ENCODE measurements at regions not wholly inside any gene's neighbourhood (a gene's known extent, or its start where the extent isn't known, plus 50 kb on each side); places are given as distances from the start of the nearest gene placed in this dataset.
"Not testable (repeated sequence)": the region's sequence is repeated elsewhere in the genome, so short reads cannot be mapped to it uniquely, and the experiment has no call there.

DNA sequence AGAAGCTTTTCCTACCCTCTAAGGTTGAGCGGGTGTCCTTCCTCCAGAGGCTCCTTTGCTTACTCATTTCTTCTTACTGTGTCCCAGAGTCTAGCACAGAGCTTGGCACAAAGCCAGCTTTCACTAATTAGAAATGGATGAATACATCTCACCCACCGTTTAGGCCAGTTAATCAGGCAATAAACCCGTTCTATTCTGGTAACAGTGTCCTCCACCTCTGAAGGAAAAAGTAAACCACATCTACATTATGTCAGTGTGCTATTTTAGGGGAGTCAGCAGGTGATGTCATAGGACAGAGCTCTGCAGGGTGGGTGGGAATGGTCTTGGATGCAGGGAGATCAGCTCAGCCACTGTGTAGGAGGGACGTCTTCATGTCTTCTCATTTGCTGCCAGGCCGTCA, 109.2 kb downstream of the OSTF1 start:
- H3K9me3 ChIP-seq (ENCODE audit: control insufficient read depth, low read length): no peaks in the 10 kb centered on the region
- H3K4me1 ChIP-seq (ENCODE audit: control insufficient read depth, insufficient read depth, low read length, poor library complexity, severe bottlenecking): no peaks in the 10 kb centered on the region
- H3K27ac ChIP-seq (ENCODE audit: insufficient read depth, low read length, poor library complexity, severe bottlenecking): no peak overlapping the region
- DNase-seq: no peak
- H3K27me3 ChIP-seq (replicated peaks; ENCODE audit: control insufficient read depth, insufficient read depth, low read length, poor library complexity, severe bottlenecking): no peaks in the 10 kb centered on the region
- H3K36me3 ChIP-seq (ENCODE audit: control insufficient read depth, insufficient read depth, low read length): no peaks in the 10 kb centered on the region
- no peak overlapping the region for H3K4me3 ChIP-seq (ENCODE audit: insufficient read depth, low read depth, low read length, poor library complexity, severe bottlenecking)

DNA sequence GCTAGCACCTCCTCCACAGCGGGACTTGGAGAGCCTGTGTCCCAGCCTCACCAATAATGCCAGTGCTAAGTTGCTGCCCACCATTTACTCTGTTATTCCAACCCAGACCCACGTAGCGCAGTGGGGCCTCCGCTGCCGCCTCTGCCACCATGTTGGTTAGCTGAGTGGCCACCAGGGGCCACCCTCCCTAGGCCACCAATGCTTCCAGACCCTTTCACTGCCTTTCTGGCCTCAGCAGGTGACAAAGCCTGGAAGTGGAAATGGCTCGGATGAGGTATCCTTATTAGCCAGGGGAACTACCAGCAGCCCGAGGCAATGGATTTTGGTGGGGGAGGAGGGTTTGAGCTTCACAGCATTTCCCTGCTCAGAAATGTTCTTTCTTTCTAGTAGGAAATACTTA, 110.1 kb downstream of the OSTF1 start:
- Histone ChIP-seq H3K9me3 (ENCODE audit: control insufficient read depth, low read length) (no peaks in the 10 kb centered on the region), H3K27ac (ENCODE audit: insufficient read depth, low read length, poor library complexity, severe bottlenecking) (no peak overlapping the region), H3K4me3 (ENCODE audit: insufficient read depth, low read depth, low read length, poor library complexity, severe bottlenecking) (no peak overlapping the region), H3K36me3 (ENCODE audit: control insufficient read depth, insufficient read depth, low read length) (no peaks in the 10 kb centered on the region), H3K4me1 (ENCODE audit: control insufficient read depth, insufficient read depth, low read length, poor library complexity, severe bottlenecking) (no peaks in the 10 kb centered on the region), H3K27me3 (replicated peaks; ENCODE audit: control insufficient read depth, insufficient read depth, low read length, poor library complexity, severe bottlenecking) (no peaks in the 10 kb centered on the region)
- no peak for DNase-seq

DNA sequence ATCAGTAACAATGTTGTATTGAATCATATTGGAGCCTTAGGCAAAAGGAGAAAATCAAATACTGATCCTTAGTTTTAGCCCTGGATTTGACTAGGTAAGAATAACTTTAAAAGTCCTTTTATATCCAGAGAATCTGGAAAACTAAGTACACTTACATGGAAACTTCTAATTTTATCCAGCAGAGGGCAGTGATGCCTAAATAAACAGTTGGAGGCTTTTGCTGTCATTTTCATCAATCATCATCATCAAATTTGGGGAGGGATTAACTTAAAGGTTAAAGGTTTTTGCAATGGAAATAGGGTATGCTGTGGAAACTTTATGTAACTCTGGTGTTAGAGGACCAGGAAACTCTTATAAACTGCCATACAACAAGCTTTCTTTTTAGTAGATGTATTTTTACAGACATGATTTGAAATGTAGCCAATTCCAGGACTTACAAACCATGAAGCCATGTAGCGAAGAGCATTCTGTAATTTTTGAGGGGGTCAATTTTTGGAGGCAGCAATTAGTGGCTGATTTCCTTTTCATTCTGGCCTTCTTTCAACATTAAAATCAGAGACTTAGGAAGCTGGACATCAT, 112.7 kb downstream of the OSTF1 start:
- no peaks in the 10 kb centered on the region for H3K4me1 ChIP-seq (ENCODE audit: control insufficient read depth, insufficient read depth, low read length, poor library complexity, severe bottlenecking)
- H3K27ac ChIP-seq (ENCODE audit: insufficient read depth, low read length, poor library complexity, severe bottlenecking): no peak overlapping the region
- no peaks in the 10 kb centered on the region for H3K9me3 ChIP-seq (ENCODE audit: control insufficient read depth, low read length)
- H3K36me3 ChIP-seq (ENCODE audit: control insufficient read depth, insufficient read depth, low read length): no peaks in the 10 kb centered on the region
- H3K27me3 ChIP-seq (replicated peaks; ENCODE audit: control insufficient read depth, insufficient read depth, low read length, poor library complexity, severe bottlenecking): no peaks in the 10 kb centered on the region
- no peak for DNase-seq
- no peak overlapping the region for H3K4me3 ChIP-seq (ENCODE audit: insufficient read depth, low read depth, low read length, poor library complexity, severe bottlenecking)

DNA sequence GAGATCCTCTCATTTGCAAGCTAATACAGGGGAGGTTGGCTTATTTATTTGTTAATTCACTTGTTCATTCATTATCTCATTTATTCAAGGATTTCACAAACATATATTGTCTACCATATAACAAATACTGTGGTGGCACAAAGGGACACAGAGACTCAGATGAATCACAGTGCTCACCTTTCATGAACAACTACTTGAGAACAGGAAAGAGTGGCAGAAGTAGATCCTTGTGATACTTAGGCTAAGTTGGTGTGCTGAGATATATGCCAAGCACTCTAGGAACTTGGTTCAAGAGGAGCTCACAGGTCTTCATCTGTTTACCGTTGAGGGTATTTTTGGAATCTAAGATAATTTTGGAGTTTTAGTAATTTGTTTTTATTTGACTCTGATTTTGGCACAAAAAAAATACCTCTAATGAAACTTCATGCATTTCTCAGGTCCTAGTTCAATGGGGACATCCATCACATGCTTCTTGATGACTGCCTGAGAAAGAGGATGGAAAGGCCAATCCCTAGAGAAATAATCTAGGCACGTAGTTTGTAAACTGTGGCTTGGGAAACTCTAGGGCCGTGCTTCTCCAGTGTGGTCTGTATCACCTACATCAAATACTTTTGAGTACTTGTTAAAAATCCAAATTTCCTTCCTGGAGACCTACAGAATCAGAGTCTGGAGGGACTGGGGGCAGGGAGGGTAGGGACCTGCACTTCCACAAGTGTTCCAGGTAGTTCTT, 113.3 kb downstream of the OSTF1 start:
- Histone ChIP-seq H3K27me3 (replicated peaks; ENCODE audit: control insufficient read depth, insufficient read depth, low read length, poor library complexity, severe bottlenecking) (no peaks in the 10 kb centered on the region), H3K9me3 (ENCODE audit: control insufficient read depth, low read length) (no peaks in the 10 kb centered on the region), H3K4me3 (ENCODE audit: insufficient read depth, low read depth, low read length, poor library complexity, severe bottlenecking) (no peak overlapping the region), H3K27ac (ENCODE audit: insufficient read depth, low read length, poor library complexity, severe bottlenecking) (no peak overlapping the region), H3K4me1 (ENCODE audit: control insufficient read depth, insufficient read depth, low read length, poor library complexity, severe bottlenecking) (no peaks in the 10 kb centered on the region), H3K36me3 (ENCODE audit: control insufficient read depth, insufficient read depth, low read length) (no peaks in the 10 kb centered on the region)
- DNase-seq: no peak

DNA sequence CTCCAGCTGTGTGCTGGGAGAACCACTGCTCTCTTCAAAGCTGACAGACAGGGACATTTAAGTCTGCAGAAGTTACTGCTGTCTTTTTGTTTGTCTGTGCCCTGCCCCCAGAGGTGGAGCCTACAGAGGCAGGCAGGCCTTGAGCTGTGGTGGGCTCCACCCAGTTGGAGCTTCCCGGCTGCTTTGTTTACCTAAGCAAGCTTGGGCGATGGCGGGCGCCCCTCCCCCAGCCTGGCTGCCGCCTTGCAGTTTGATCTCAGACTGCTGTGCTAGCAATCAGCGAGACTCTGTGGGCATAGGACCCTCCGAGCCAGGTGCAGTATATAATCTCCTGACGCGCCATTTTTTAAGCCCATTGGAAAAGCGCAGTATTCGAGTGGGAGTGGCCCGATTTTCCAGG, 119.7 kb downstream of the OSTF1 start:
- DNase-seq; H3K4me1 ChIP-seq (ENCODE audit: control insufficient read depth, insufficient read depth, low read length, poor library complexity, severe bottlenecking); H3K27me3 ChIP-seq (replicated peaks; ENCODE audit: control insufficient read depth, insufficient read depth, low read length, poor library complexity, severe bottlenecking); H3K36me3 ChIP-seq (ENCODE audit: control insufficient read depth, insufficient read depth, low read length); H3K4me3 ChIP-seq (ENCODE audit: insufficient read depth, low read depth, low read length, poor library complexity, severe bottlenecking); H3K27ac ChIP-seq (ENCODE audit: insufficient read depth, low read length, poor library complexity, severe bottlenecking); H3K9me3 ChIP-seq (ENCODE audit: control insufficient read depth, low read length): not testable (repeated sequence)

DNA sequence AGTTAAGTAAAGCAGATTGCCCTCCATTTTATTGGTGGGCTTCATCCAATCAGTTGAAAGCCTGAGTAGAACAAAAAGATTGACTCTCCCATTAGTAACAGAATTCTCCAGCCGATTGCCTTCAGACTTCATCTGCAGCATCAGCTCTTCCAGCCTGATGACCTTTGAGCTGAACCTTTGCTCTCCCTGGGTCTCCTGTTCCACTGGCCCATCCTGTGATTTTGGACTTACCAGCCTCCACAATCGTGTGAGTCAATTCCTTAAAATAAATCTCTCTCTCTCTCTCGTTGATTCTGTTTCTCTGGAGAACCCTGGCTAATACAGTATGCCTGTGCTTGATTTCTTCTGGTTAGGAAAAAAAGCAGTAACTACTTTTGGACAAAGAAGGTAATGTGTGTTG, 121.9 kb downstream of the OSTF1 start:
- H3K9me3 ChIP-seq (ENCODE audit: control insufficient read depth, low read length): no peaks in the 10 kb centered on the region
- H3K4me1 ChIP-seq (ENCODE audit: control insufficient read depth, insufficient read depth, low read length, poor library complexity, severe bottlenecking): no peaks in the 10 kb centered on the region
- no peak overlapping the region for H3K4me3 ChIP-seq (ENCODE audit: insufficient read depth, low read depth, low read length, poor library complexity, severe bottlenecking)
- no peaks in the 10 kb centered on the region for H3K36me3 ChIP-seq (ENCODE audit: control insufficient read depth, insufficient read depth, low read length)
- H3K27ac ChIP-seq (ENCODE audit: insufficient read depth, low read length, poor library complexity, severe bottlenecking): no peak overlapping the region
- DNase-seq: no peak
- no peaks in the 10 kb centered on the region for H3K27me3 ChIP-seq (replicated peaks; ENCODE audit: control insufficient read depth, insufficient read depth, low read length, poor library complexity, severe bottlenecking)

DNA sequence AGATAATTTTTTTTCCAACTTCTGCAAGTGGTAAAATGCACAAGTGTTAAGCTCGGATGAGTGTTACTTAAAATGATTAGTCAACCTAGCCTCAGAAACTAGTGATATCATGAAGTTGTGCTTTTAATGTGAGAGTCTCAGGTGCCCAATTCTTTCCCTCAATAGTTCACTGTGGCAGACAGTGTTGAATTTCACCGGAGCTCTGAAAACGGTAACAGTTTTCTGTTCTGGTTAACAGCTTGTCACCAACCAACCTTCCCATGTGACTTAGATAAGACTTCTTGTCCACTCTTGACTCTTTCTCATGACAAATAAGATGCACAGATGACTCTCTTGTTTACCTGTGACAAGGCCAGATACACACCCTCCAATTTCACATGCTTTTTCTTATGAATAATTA, 125.5 kb downstream of the OSTF1 start:
- H3K9me3 ChIP-seq (ENCODE audit: control insufficient read depth, low read length): no peaks in the 10 kb centered on the region
- no peak for DNase-seq
- H3K27ac ChIP-seq (ENCODE audit: insufficient read depth, low read length, poor library complexity, severe bottlenecking): no peak overlapping the region
- H3K4me3 ChIP-seq (ENCODE audit: insufficient read depth, low read depth, low read length, poor library complexity, severe bottlenecking): no peak overlapping the region
- no peaks in the 10 kb centered on the region for H3K27me3 ChIP-seq (replicated peaks; ENCODE audit: control insufficient read depth, insufficient read depth, low read length, poor library complexity, severe bottlenecking)
- H3K36me3 ChIP-seq (ENCODE audit: control insufficient read depth, insufficient read depth, low read length): no peaks in the 10 kb centered on the region
- H3K4me1 ChIP-seq (ENCODE audit: control insufficient read depth, insufficient read depth, low read length, poor library complexity, severe bottlenecking): no peaks in the 10 kb centered on the region

DNA sequence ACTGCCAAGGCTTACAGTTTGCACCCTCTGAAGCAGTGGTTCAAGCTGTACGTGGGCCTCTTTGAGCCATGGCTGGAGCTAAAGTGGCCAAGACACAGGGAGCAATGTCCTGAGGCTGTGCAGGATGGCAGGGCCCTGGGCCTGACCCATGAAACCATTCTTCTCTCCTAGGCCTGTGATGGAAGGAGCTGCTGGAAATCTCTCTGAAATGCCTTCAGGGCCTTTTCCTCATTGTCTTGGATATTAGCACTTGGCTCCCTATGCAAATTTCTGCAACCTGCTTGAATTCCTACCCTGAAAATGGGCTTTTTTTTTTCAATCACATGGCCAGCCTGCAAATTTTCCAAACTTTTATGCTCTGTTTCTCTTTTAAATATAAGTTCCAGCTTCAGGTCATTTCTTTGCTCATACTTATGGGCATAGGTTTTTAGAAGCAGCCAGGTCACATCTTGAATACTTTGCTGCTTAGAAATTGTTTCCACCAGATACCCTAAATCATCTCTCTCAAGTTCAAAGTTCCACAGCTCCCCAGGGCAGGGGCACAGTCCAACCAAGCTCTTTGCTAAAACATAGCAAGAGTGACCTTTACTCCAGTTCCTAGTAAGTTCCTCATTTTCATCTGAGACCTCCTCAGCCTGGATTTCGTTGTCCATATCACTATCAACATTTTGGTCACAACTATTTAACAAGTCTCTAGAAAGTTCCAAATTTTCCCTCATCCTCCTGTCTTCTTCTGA, 138.3 kb downstream of the OSTF1 start:
- no peak overlapping the region for H3K4me3 ChIP-seq (ENCODE audit: insufficient read depth, low read depth, low read length, poor library complexity, severe bottlenecking)
- H3K27me3 ChIP-seq (replicated peaks; ENCODE audit: control insufficient read depth, insufficient read depth, low read length, poor library complexity, severe bottlenecking): no peaks in the 10 kb centered on the region
- no peak overlapping the region for H3K27ac ChIP-seq (ENCODE audit: insufficient read depth, low read length, poor library complexity, severe bottlenecking)
- no peaks in the 10 kb centered on the region for H3K4me1 ChIP-seq (ENCODE audit: control insufficient read depth, insufficient read depth, low read length, poor library complexity, severe bottlenecking)
- H3K36me3 ChIP-seq (ENCODE audit: control insufficient read depth, insufficient read depth, low read length): peaks cover 5% of the 10 kb centered on the region
- no peaks in the 10 kb centered on the region for H3K9me3 ChIP-seq (ENCODE audit: control insufficient read depth, low read length)
- DNase-seq: no peak

DNA sequence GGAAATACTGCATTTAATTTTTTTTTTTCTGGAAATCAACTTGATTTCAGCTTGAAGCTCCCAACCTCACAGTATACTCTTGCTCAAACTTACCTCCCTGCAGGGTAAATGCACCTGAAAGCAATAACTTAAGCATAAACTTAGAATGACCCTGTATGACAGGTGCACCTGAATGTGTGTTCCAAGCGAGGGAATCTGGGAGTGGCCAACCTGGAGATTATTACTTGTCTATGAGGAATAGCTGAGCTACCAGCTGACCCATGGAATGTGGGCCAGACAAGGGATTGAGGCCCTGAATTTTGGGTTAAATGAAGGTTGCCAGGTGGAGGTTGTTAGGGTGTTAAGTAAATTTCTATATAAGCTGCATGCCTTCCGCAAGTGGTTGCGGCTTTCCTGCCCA, 140.6 kb downstream of the OSTF1 start:
- DNase-seq: no peak
- no peak overlapping the region for H3K4me3 ChIP-seq (ENCODE audit: insufficient read depth, low read depth, low read length, poor library complexity, severe bottlenecking)
- H3K9me3 ChIP-seq (ENCODE audit: control insufficient read depth, low read length): no peaks in the 10 kb centered on the region
- peaks cover 5% of the 10 kb centered on the region for H3K36me3 ChIP-seq (ENCODE audit: control insufficient read depth, insufficient read depth, low read length)
- no peak overlapping the region for H3K27ac ChIP-seq (ENCODE audit: insufficient read depth, low read length, poor library complexity, severe bottlenecking)
- no peaks in the 10 kb centered on the region for H3K27me3 ChIP-seq (replicated peaks; ENCODE audit: control insufficient read depth, insufficient read depth, low read length, poor library complexity, severe bottlenecking)
- no peaks in the 10 kb centered on the region for H3K4me1 ChIP-seq (ENCODE audit: control insufficient read depth, insufficient read depth, low read length, poor library complexity, severe bottlenecking)

DNA sequence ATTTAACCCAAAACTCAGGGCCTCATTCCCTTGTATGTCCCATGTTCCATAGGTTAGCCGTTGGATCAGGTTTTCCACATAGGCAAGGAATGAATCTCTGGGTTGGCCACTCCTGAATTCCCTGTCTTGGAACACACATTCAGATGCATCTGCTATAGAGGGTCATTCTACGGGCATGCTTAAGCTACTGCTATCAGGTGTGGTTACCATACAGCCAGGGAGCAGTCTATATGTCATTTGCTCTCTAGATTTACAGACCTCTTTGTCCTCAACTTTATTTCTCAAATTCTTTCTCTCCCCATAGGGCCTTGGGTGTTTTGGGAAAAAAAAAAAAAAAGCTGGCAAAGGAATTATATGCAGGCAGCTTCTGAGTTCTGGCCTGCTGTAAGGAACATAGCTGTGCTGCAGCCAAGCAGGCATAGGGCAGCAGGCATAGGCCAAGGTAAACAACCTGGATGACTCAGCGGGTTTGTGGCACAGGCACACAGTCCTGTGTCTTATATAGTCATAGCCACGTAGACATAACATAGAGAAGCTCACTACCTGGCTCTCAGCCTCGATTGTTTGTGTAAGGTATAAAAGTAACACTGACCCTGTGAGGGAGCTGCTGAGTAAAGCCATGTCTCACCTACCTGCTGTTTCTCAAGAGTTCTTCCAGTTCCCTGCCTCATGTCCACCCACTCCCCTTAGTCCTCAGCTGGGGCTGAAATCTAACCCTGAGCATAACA, 141.5 kb downstream of the OSTF1 start:
- Histone ChIP-seq H3K4me1 (ENCODE audit: control insufficient read depth, insufficient read depth, low read length, poor library complexity, severe bottlenecking) (no peaks in the 10 kb centered on the region), H3K9me3 (ENCODE audit: control insufficient read depth, low read length) (no peaks in the 10 kb centered on the region), H3K4me3 (ENCODE audit: insufficient read depth, low read depth, low read length, poor library complexity, severe bottlenecking) (no peak overlapping the region), H3K27ac (ENCODE audit: insufficient read depth, low read length, poor library complexity, severe bottlenecking) (no peak overlapping the region), H3K36me3 (ENCODE audit: control insufficient read depth, insufficient read depth, low read length) (peaks cover 5% of the 10 kb centered on the region), H3K27me3 (replicated peaks; ENCODE audit: control insufficient read depth, insufficient read depth, low read length, poor library complexity, severe bottlenecking) (no peaks in the 10 kb centered on the region)
- no peak for DNase-seq

Measured in effector memory CD4-positive, alpha-beta T cell (primary cell).